Activated CD4-positive, alpha-beta T cell treated with anti-CD3 and anti-CD28 coated beads for 1 hour (primary cell): ENCODE measurements at regions not wholly inside any gene's neighbourhood (a gene's known extent, or its start where the extent isn't known, plus 50 kb on each side); places are given as distances from the start of the nearest gene placed in this dataset.

Experiments used
- DNase-seq: peaks from one replicate; pipeline ENCODE4 v3.0.0-alpha.2; 2020

GRCh38 chr15:97446138-97446537 is 514.4 kb upstream of the ARRDC4 start:
- no peak for DNase-seq

- no peak for DNase-seq
These were observed 503.8 kb upstream of the ARRDC4 start for GRCh38 chr15:97456521-97457202.

GRCh38 chr15:97457203-97457847 is 503.2 kb upstream of the ARRDC4 start:
- no peak for DNase-seq

GRCh38 chr15:97459771-97460170 is 500.7 kb upstream of the ARRDC4 start:
- no peak for DNase-seq

- no peak for DNase-seq
These were observed 499.3 kb upstream of the ARRDC4 start for GRCh38 chr15:97461226-97461625.

- DNase-seq, result no peak
These were observed 496.8 kb upstream of the ARRDC4 start for GRCh38 chr15:97463696-97464095.

GRCh38 chr15:97470417-97470816 is 490.1 kb upstream of the ARRDC4 start:
- no peak for DNase-seq

GRCh38 chr15:97473627-97474026 is 486.9 kb upstream of the ARRDC4 start:
- DNase-seq, result no peak

GRCh38 chr15:97479957-97480356 is 480.5 kb upstream of the ARRDC4 start:
- no peak for DNase-seq

- no peak for DNase-seq
These were observed 478.0 kb upstream of the ARRDC4 start for GRCh38 chr15:97482521-97482920.

GRCh38 chr15:97483232-97483631 is 477.3 kb upstream of the ARRDC4 start:
- DNase-seq, result no peak

GRCh38 chr15:97490429-97490828 is 470.1 kb upstream of the ARRDC4 start:
- DNase-seq, result no peak

- DNase-seq, result no peak
These were observed 459.2 kb upstream of the ARRDC4 start for GRCh38 chr15:97501291-97501690.

GRCh38 chr15:97502038-97502437 is 458.5 kb upstream of the ARRDC4 start:
- no peak for DNase-seq

- DNase-seq, result no peak
These were observed 456.3 kb upstream of the ARRDC4 start for GRCh38 chr15:97504031-97504792.

- DNase-seq, result no peak
These were observed 442.8 kb upstream of the ARRDC4 start for GRCh38 chr15:97517737-97518136.

GRCh38 chr15:97520689-97521088 is 439.8 kb upstream of the ARRDC4 start:
- DNase-seq, result no peak

- DNase-seq, result no peak
These were observed 438.9 kb upstream of the ARRDC4 start for GRCh38 chr15:97521381-97522285.

- DNase-seq, result no peak
These were observed 438.2 kb upstream of the ARRDC4 start for GRCh38 chr15:97522347-97522746.

- DNase-seq, result no peak
These were observed 434.7 kb upstream of the ARRDC4 start for GRCh38 chr15:97525809-97526208.

- DNase-seq, result no peak
These were observed 432.3 kb upstream of the ARRDC4 start for GRCh38 chr15:97528238-97528637.

- no peak for DNase-seq
These were observed 414.7 kb upstream of the ARRDC4 start for GRCh38 chr15:97545799-97546198.

- DNase-seq, result no peak
These were observed 413.1 kb upstream of the ARRDC4 start for GRCh38 chr15:97547381-97547780.
